Endothelial cell (in vitro differentiated cells): ENCODE measurements at regions not wholly inside any gene's neighbourhood (a gene's known extent, or its start where the extent isn't known, plus 50 kb on each side); places are given as distances from the start of the nearest gene placed in this dataset.

Experiments
- DNase-seq: peaks from one replicate; pipeline ENCODE4 v3.0.0; 2021; ENCODE audit warnings: low spot score
- H3K27ac Mint-ChIP-seq: one replicate; pipeline ENCODE4 v1.8.0; 2021; ENCODE audit warnings: mixed read lengths, inconsistent platforms; ENCODE audit not compliant: unreplicated experiment
- H3K27me3 Mint-ChIP-seq: one replicate; pipeline ENCODE4 v1.8.0; 2021; ENCODE audit warnings: mild to moderate bottlenecking, moderate library complexity, mixed read lengths, inconsistent platforms; ENCODE audit not compliant: unreplicated experiment
- H3K36me3 Mint-ChIP-seq: one replicate; pipeline ENCODE4 v1.8.0; 2021; ENCODE audit warnings: mild to moderate bottlenecking, low read depth, mixed read lengths, inconsistent platforms; ENCODE audit not compliant: unreplicated experiment
- H3K4me1 Mint-ChIP-seq: one replicate; pipeline ENCODE4 v1.8.0; 2021; ENCODE audit warnings: mild to moderate bottlenecking, mixed read lengths, inconsistent platforms; ENCODE audit not compliant: unreplicated experiment
- H3K4me3 Mint-ChIP-seq: one replicate; pipeline ENCODE4 v1.8.0; 2021; ENCODE audit warnings: mild to moderate bottlenecking, mixed read lengths, inconsistent platforms; ENCODE audit not compliant: unreplicated experiment
- H3K9me3 Mint-ChIP-seq: one replicate; pipeline ENCODE4 v1.8.0; 2021; ENCODE audit warnings: mixed read lengths, inconsistent platforms; ENCODE audit not compliant: unreplicated experiment
- CTCF ChIP-seq: fragments of 200-600 bp; sonication (generic); IDR thresholded peaks from one replicate; pipeline ENCODE4 v1.5.0; 2021; ENCODE audit warnings: antibody characterized with exemption; ENCODE audit not compliant: unreplicated experiment

DNA sequence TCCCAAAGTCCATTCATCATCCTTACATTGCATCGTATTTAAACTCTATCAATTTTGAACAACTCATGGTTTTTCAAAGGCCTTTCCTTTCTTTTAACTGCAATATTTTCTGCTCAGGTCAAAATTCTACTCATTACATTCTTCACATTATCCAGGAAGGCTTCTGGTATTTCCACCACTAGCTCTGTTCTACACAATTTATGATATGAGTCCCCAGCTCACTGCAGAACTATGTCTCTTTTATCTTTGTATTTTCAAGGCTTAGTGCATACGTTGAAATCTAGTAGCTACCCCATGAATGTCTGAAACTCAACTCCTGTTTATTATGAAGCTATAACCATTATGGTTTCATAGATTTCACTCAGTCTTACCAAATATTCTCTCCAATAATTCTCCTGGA is 282.9 kb downstream of the DUSP6 start:
- peaks cover 14% of the 10 kb centered on the region for H3K4me1 Mint-ChIP-seq
- H3K9me3 Mint-ChIP-seq: no peaks in the 10 kb centered on the region
- no peak overlapping the region for H3K4me3 Mint-ChIP-seq
- peaks cover 3% of the 10 kb centered on the region for H3K36me3 Mint-ChIP-seq
- no peak overlapping the region for H3K27ac Mint-ChIP-seq
- H3K27me3 Mint-ChIP-seq: peaks cover 1% of the 10 kb centered on the region
- DNase-seq: no peak
- no peak for TF ChIP-seq CTCF

DNA sequence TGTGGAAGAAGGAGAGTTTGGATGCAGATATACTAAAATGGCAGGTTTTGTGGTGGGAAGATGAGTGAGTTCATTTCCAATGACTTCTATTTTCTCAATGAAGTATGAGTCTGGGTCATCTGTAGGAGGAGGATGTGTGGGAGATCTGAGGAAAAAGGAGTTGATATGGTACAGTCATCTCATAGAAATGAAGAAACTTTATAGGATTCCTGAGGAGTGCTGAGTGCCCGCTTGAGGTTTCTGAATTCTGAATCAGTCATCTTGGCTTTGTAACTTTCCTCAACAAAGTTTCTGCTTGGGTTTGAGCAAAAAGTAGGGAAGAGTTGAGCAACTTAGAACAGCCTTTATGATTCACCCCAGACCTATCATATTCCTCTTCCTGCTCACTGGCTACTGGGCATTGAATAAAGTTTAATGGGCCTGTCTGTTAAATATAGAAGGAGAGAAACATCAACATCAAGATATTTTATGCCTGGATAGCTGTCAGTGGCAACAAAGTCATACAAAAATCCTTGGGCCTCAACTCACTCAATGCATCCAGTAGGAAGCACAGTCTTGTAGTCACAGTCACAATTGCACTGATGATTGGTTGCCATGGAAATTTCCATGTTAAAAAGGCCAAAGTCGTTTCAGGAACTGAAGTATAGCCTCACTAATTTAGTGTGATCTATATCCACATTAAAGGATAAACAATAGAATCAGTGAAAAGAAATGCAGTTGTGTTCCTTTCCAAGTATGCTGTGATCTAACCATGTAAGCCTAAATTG is 284.7 kb downstream of the DUSP6 start:
- TF ChIP-seq CTCF: no peak
- Mint-ChIP-seq H3K9me3 (no peaks in the 10 kb centered on the region), H3K36me3 (peaks cover 3% of the 10 kb centered on the region), H3K4me3 (no peak overlapping the region), H3K4me1 (peaks cover 14% of the 10 kb centered on the region), H3K27me3 (peaks cover 1% of the 10 kb centered on the region), H3K27ac (no peak overlapping the region)
- DNase-seq: no peak

DNA sequence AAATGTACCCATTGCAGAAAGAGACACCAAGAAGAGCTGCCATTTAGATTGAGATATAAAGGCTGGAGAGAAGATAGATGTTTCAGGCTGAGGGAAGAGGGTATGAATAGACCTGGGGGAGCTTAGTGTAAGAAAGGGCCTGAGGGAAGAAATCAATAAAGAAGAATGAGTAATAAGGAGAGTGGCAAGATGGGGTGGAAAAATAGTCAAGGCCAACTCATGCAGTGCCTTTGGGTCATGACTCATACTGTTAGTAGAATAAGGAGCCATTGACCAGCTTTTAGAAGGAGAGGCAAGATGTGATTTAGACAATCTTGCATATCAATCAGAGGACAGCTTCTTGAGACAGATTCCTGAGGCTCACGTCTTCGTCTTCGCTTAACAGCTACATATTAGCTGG is 287.5 kb downstream of the DUSP6 start:
- no peak overlapping the region for H3K27ac Mint-ChIP-seq
- TF ChIP-seq CTCF: no peak
- DNase-seq: no peak
- H3K9me3 Mint-ChIP-seq: no peaks in the 10 kb centered on the region
- no peak overlapping the region for H3K4me3 Mint-ChIP-seq
- peaks cover 3% of the 10 kb centered on the region for H3K36me3 Mint-ChIP-seq
- peaks cover 1% of the 10 kb centered on the region for H3K27me3 Mint-ChIP-seq
- H3K4me1 Mint-ChIP-seq: peaks cover 7% of the 10 kb centered on the region

GRCh38 chr12:89064151-89064550 is 288.1 kb downstream of the DUSP6 start:
- Mint-ChIP-seq H3K4me1 (peaks cover 13% of the 10 kb centered on the region), H3K9me3 (no peaks in the 10 kb centered on the region), H3K27ac (no peak overlapping the region), H3K4me3 (no peak overlapping the region), H3K27me3 (peaks cover 1% of the 10 kb centered on the region), H3K36me3 (peaks cover 3% of the 10 kb centered on the region)
- TF ChIP-seq CTCF: no peak
- no peak for DNase-seq

DNA sequence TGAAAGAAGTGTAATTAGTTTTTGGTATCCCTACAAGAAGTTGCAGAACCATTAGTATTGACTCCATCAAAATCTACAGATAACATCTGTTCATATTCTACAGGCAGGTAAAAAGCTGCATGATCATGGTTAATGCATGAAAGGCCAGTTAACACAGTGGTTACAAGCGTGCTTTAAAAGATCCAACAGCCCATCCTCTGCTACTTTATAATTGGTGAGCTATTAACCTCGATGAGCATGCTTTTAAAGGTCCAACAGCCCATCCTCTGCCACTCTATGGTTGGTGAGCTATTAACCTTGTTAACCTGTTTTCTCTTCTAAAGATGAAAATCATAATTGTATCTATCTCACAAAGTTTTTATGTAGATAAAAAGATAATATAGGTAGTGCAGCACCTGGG is 289.3 kb downstream of the DUSP6 start:
- Mint-ChIP-seq H3K9me3 (no peaks in the 10 kb centered on the region), H3K27ac (no peak overlapping the region), H3K27me3 (peaks cover 1% of the 10 kb centered on the region), H3K4me3 (no peak overlapping the region), H3K36me3 (peaks cover 3% of the 10 kb centered on the region), H3K4me1 (peaks cover 25% of the 10 kb centered on the region)
- no peak for DNase-seq
- no peak for TF ChIP-seq CTCF
